ENCODE measurements at regions not wholly inside any gene's neighbourhood (a gene's known extent, or its start where the extent isn't known, plus 50 kb on each side); places are given as distances from the start of the nearest gene placed in this dataset.

DNA sequence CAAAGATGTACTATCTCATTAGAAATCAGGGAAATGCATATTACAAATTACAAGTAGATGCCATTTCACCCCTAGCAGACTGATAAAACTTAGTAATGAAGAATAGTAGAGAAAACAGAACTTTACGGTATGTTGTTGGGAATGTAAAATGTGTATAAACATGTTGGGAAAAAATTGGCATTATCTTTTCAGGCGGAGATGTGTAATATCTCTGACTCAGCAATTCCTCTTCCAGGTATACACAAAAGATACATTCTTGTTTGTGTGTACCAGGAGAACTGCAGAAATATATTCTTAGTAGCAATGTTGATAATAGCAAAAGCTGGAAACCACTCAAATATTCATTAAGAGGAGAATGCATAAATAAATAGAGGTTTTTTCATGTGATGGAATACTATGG, 204.5 kb downstream of the LPIN1 start:
- Histone ChIP-seq H2AFZ (ENCODE audit: low read depth, low read length, poor library complexity, severe bottlenecking) (no peak overlapping the region), H3K4me1 (ENCODE audit: control insufficient read depth in 1 of 2, insufficient read depth in 2 of 2, low read length in 2 of 2) (no peaks in the 10 kb centered on the region), H3K9me2 (ENCODE audit: insufficient read depth) (no peaks in the 10 kb centered on the region), H3K79me2 (ENCODE audit: insufficient read depth, low read length) (no peaks in the 10 kb centered on the region), H4K20me1 (ENCODE audit: insufficient read depth) (no peaks in the 10 kb centered on the region), H3K27me3 (ENCODE audit: insufficient read depth, low read length) (no peaks in the 10 kb centered on the region), H3K4me3 (replicated peaks in 1 of 2; ENCODE audit: low read depth in 1 of 2, low read length in 2 of 2) (no peak overlapping the region), H3K4me2 (ENCODE audit: low read length) (no peak overlapping the region), H3K9me3 (ENCODE audit: control insufficient read depth in 1 of 2, insufficient read depth in 1 of 2, low read depth in 1 of 2, low read length in 2 of 2) (no peaks in the 10 kb centered on the region), H3K9ac (ENCODE audit: low read length) (no peak overlapping the region), H3K36me3 (ENCODE audit: control insufficient read depth in 1 of 2, insufficient read depth in 2 of 2, low read length in 2 of 2) (no peaks in the 10 kb centered on the region), H3K27ac (ENCODE audit: low read depth, low read length) (no peak overlapping the region)
- POLR2A ChIA-PET = no interaction called here
- ATAC-seq (no peak), DNase-seq (ENCODE audit: low read depth, low spot score) (no peak)
- intact Hi-C loops (cut with micrococcal nuclease) = no loop called here
- TF ChIP-seq, protein P1, sequence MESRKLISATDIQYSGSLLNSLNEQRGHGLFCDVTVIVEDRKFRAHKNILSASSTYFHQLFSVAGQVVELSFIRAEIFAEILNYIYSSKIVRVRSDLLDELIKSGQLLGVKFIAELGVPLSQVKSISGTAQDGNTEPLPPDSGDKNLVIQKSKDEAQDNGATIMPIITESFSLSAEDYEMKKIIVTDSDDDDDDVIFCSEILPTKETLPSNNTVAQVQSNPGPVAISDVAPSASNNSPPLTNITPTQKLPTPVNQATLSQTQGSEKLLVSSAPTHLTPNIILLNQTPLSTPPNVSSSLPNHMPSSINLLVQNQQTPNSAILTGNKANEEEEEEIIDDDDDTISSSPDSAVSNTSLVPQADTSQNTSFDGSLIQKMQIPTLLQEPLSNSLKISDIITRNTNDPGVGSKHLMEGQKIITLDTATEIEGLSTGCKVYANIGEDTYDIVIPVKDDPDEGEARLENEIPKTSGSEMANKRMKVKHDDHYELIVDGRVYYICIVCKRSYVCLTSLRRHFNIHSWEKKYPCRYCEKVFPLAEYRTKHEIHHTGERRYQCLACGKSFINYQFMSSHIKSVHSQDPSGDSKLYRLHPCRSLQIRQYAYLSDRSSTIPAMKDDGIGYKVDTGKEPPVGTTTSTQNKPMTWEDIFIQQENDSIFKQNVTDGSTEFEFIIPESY (IDR thresholded peaks at IDR 0.05; ENCODE audit: extremely low read depth, insufficient replicate concordance, low read length) = no peak
- no peak for TF ChIP-seq YY1 (IDR thresholded peaks at IDR 0.05; ENCODE audit: extremely low read depth, insufficient replicate concordance, low read depth, low read length)
- TF ChIP-seq CEBPB (IDR thresholded peaks at IDR 0.05; ENCODE audit: low read depth) = no peak
- TF ChIP-seq FOSL1 (IDR thresholded peaks at IDR 0.05; ENCODE audit: low read depth) = no peak
- no peak for TF ChIP-seq ELF1 (IDR thresholded peaks at IDR 0.05; ENCODE audit: borderline replicate concordance, low read depth)
- TF ChIP-seq SRF (IDR thresholded peaks at IDR 0.05; ENCODE audit: low read depth) = no peak
- TF ChIP-seq SP1 (IDR thresholded peaks at IDR 0.05; ENCODE audit: low read depth) = no peak
- TF ChIP-seq POLR2A (IDR thresholded peaks at IDR 0.05; ENCODE audit: borderline replicate concordance, extremely low read depth, insufficient read depth, insufficient read length) = no peak
- no peak for TF ChIP-seq RAD21 (IDR thresholded peaks at IDR 0.05; ENCODE audit: low read depth)
- no peak for TF ChIP-seq EZH2phosphoT487 (IDR thresholded peaks at IDR 0.05; ENCODE audit: borderline replicate concordance)
- TF ChIP-seq TCF7L2 (IDR thresholded peaks at IDR 0.05; ENCODE audit: borderline replicate concordance, extremely low read depth, insufficient read depth, insufficient read length) = no peak
- TF ChIP-seq EGR1 (IDR thresholded peaks at IDR 0.05; ENCODE audit: low read depth) = no peak
- TF ChIP-seq SIN3A (IDR thresholded peaks at IDR 0.05; ENCODE audit: low read depth) = no peak
- no peak for TF ChIP-seq REST (IDR thresholded peaks at IDR 0.05; ENCODE audit: low read depth)
- no peak for TF ChIP-seq ZFX (IDR thresholded peaks at IDR 0.05)
- TF ChIP-seq, protein P2, sequence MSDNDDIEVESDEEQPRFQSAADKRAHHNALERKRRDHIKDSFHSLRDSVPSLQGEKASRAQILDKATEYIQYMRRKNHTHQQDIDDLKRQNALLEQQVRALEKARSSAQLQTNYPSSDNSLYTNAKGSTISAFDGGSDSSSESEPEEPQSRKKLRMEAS (IDR thresholded peaks at IDR 0.05) = no peak
- no peak for TF ChIP-seq CTCF (IDR thresholded peaks at IDR 0.05 in 2 of 3, conservative IDR thresholded peaks at IDR 0.05 in 1 of 3; ENCODE audit: borderline replicate concordance in 1 of 3, insufficient read depth in 1 of 3, low read depth in 2 of 3, low read length in 2 of 3)
- TF ChIP-seq ATF3 (IDR thresholded peaks at IDR 0.05) = no peak
- TF ChIP-seq EZH2 (IDR thresholded peaks at IDR 0.05) = no peak
- TF ChIP-seq ZNF274 (IDR thresholded peaks at IDR 0.05; ENCODE audit: low read depth, low read length) = no peak
- CTCF ChIA-PET = no interaction called here
- no TSS peak for BruUV-seq (replicated peaks)
- RAD21 ChIA-PET (ENCODE audit: low non-redundant PET in 1 of 2, low total read pairs in 2 of 2, uncharacterized antibody in 2 of 2, unreplicated experiment in 2 of 2) = no interaction called here
